ENCODE measurements at regions not wholly inside any gene's neighbourhood (a gene's known extent, or its start where the extent isn't known, plus 50 kb on each side); places are given as distances from the start of the nearest gene placed in this dataset.

DNA sequence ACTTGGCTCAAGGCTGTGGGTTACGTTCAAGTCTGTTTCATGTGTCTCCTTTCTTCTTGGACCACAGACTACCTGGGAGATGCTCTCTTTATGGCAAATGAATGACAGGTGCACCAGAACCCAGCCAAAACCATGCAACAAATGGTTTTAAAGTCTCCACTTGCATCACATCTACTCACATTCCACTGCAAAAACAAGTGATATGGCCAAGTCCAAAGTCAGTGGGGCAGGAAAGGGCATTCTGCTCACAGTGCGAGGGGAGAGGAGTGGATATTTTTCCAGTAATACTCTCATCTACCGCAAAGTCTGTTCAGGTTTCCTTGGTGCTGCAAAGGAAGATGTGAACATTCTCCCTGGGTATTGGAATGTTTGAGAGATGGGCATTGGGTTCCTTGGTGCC is 120.5 kb downstream of the UCHL1 start:
- Histone ChIP-seq H3K4me3 (replicated peaks in 1 of 3; ENCODE audit: low read depth in 2 of 3, low read length in 3 of 3) (no peak overlapping the region), H4K20me1 (ENCODE audit: insufficient read depth, low read length) (no peaks in the 10 kb centered on the region), H3K9me3 (replicated peaks in 1 of 2; ENCODE audit: control insufficient read depth in 1 of 2, insufficient read depth in 1 of 2, low read length in 2 of 2) (peaks cover 3 to 9% of the 10 kb centered on the region in 2 donors), H3K27me3 (ENCODE audit: control insufficient read depth in 2 of 2, insufficient read depth in 2 of 2, low read length in 2 of 2) (no peaks in the 10 kb centered on the region), H2AFZ (ENCODE audit: insufficient read depth, low read depth, low read length, poor library complexity, severe bottlenecking) (no peak overlapping the region), H3K79me2 (ENCODE audit: insufficient read depth, low read length) (no peaks in the 10 kb centered on the region), H3K36me3 (replicated peaks in 1 of 2; ENCODE audit: control insufficient read depth in 1 of 2, insufficient read depth in 2 of 2, low read length in 2 of 2) (no peaks in the 10 kb centered on the region), H3K9ac (ENCODE audit: insufficient read depth, low read length, poor library complexity, severe bottlenecking) (no peak overlapping the region), H3K4me2 (replicated peaks; ENCODE audit: extremely low read depth, low read length, poor library complexity, severe bottlenecking) (no peak overlapping the region), H3K4me1 (ENCODE audit: control insufficient read depth in 1 of 2, insufficient read depth in 2 of 2, low read length in 2 of 2) (no peaks in the 10 kb centered on the region), H3K27ac (ENCODE audit: low read depth in 1 of 2, low read length in 2 of 2) (no peak overlapping the region)
- DNase-seq: no peak
- peaks cover 4% of the 10 kb centered on the region for H3K4me1 Mint-ChIP-seq
- no peak for TF ChIP-seq CTCF (IDR thresholded peaks at IDR 0.05)
- no peaks in the 10 kb centered on the region for H3K36me3 Mint-ChIP-seq
- H3K9me3 Mint-ChIP-seq: peaks cover 0 to 18% (median 8%) of the 10 kb centered on the region in 7 donors
- no peak overlapping the region for H3K27ac Mint-ChIP-seq
- WGBS (ENCODE audit: insufficient coverage): 92% methylated on average over 2 of the region's 3 CpGs
- peaks cover 0 to 2% (median 1%) of the 10 kb centered on the region in 3 donors for H3K27me3 Mint-ChIP-seq (ENCODE audit: low read depth in 3 of 3)
- H3K4me3 Mint-ChIP-seq: no peak overlapping the region
- intact Hi-C loops (cut with micrococcal nuclease): no loop called here

GRCh38 chr4:41379230-41379629 is 122.5 kb downstream of the UCHL1 start:
- Histone ChIP-seq H3K4me1 (ENCODE audit: control insufficient read depth in 1 of 2, insufficient read depth in 2 of 2, low read length in 2 of 2) (no peaks in the 10 kb centered on the region), H2AFZ (ENCODE audit: insufficient read depth, low read depth, low read length, poor library complexity, severe bottlenecking) (no peak overlapping the region), H4K20me1 (ENCODE audit: insufficient read depth, low read length) (no peaks in the 10 kb centered on the region), H3K9ac (ENCODE audit: insufficient read depth, low read length, poor library complexity, severe bottlenecking) (no peak overlapping the region), H3K4me3 (replicated peaks in 1 of 3; ENCODE audit: low read depth in 2 of 3, low read length in 3 of 3) (no peak overlapping the region), H3K27me3 (ENCODE audit: control insufficient read depth in 2 of 2, insufficient read depth in 2 of 2, low read length in 2 of 2) (no peaks in the 10 kb centered on the region), H3K79me2 (ENCODE audit: insufficient read depth, low read length) (no peaks in the 10 kb centered on the region), H3K27ac (ENCODE audit: low read depth in 1 of 2, low read length in 2 of 2) (no peak overlapping the region), H3K9me3 (replicated peaks in 1 of 2; ENCODE audit: control insufficient read depth in 1 of 2, insufficient read depth in 1 of 2, low read length in 2 of 2) (peaks cover 3 to 4% of the 10 kb centered on the region in 2 donors), H3K36me3 (replicated peaks in 1 of 2; ENCODE audit: control insufficient read depth in 1 of 2, insufficient read depth in 2 of 2, low read length in 2 of 2) (no peaks in the 10 kb centered on the region), H3K4me2 (replicated peaks; ENCODE audit: extremely low read depth, low read length, poor library complexity, severe bottlenecking) (no peak overlapping the region)
- H3K36me3 Mint-ChIP-seq: no peaks in the 10 kb centered on the region
- no CpG with 5 or more reads among the region's 1 CpG for WGBS (ENCODE audit: insufficient coverage)
- no peak overlapping the region for H3K27ac Mint-ChIP-seq
- H3K4me1 Mint-ChIP-seq: peaks cover 5% of the 10 kb centered on the region
- H3K4me3 Mint-ChIP-seq: no peak overlapping the region
- H3K27me3 Mint-ChIP-seq (ENCODE audit: low read depth in 3 of 3): peaks cover 0 to 3% (median 2%) of the 10 kb centered on the region in 3 donors
- H3K9me3 Mint-ChIP-seq: peaks cover 0 to 16% (median 5%) of the 10 kb centered on the region in 7 donors
- DNase-seq: no peak
- TF ChIP-seq CTCF (IDR thresholded peaks at IDR 0.05): no peak
- intact Hi-C loops (cut with micrococcal nuclease): no loop called here
